Mucosa of descending colon (tissue), 3 donors: ENCODE measurements at regions not wholly inside any gene's neighbourhood (a gene's known extent, or its start where the extent isn't known, plus 50 kb on each side); places are given as distances from the start of the nearest gene placed in this dataset.

Experiments
- ATAC-seq: fragments of 200-7000 bp; cut with Tn5 transposase; one replicate; pipeline ENCODE4 v1.9.1; 2020; ENCODE audit warnings: mild to moderate bottlenecking, moderate library complexity
- DNase-seq, 3 donors: peaks; one replicate each; pipeline ENCODE4 v3.0.0-alpha.2; 2020
- H3K36me3 ChIP-seq: fragments of 200-600 bp; one replicate; pipeline ENCODE4 v1.8.0; 2021; ENCODE audit warnings: low read depth, mild to moderate bottlenecking
- H3K4me1 ChIP-seq: fragments of 200-600 bp; one replicate; pipeline ENCODE4 v1.8.0; 2021; ENCODE audit warnings: low read depth, mild to moderate bottlenecking
- H3K4me3 ChIP-seq: fragments of 200-600 bp; one replicate; pipeline ENCODE4 v1.8.0; 2021; ENCODE audit warnings: mild to moderate bottlenecking
- H3K9me3 ChIP-seq: fragments of 200-600 bp; one replicate; pipeline ENCODE4 v1.8.0; 2021; ENCODE audit warnings: mild to moderate bottlenecking
- intact Hi-C, 2 donors: fragments of 100-400 bp; cut with DNase I in 1 of 2; cut with micrococcal nuclease in 1 of 2; formaldehyde crosslinking; loops; one replicate each; pipeline versions ENCODE4 v1.11.0 to v1.11.1; 2022; cut with DNase I, micrococcal nuclease
- TF ChIP-seq, protein P1 (sequence below): fragments of 200-600 bp; IDR thresholded peaks from one replicate; pipeline ENCODE4 v1.8.0; 2022; ENCODE audit warnings: antibody characterized with exemption, mild to moderate bottlenecking
- donor health status: DM: no; HTN: no; CAD: no; lungs with moderate emphysema.
- donor health status: DM: no; HTN: no; CAD: no.
- donor health status: DM: no; HTN: yes; CAD: no.

DNA sequence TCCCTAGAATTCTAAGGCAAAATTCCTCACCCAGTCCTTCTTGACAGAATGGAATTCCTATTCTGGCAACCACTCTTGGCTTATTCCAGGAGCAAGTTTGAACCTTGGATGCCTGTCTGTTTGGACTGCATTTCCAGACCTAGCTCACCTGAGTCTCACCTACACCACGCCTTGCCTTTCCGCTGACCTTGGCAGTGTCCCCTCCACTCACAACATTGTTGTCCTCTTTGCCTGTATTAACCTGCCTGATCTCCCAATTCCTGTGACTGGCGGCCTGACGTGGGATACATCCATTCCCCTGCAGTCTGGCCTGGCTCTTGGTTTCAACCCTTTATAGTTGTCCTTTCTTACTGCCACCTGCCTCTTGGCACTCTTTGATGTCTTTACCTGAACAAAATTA lies 281.4 kb upstream of the SOX4 start:
- H3K36me3 ChIP-seq: no peaks in the 10 kb centered on the region
- TF ChIP-seq, protein P1, sequence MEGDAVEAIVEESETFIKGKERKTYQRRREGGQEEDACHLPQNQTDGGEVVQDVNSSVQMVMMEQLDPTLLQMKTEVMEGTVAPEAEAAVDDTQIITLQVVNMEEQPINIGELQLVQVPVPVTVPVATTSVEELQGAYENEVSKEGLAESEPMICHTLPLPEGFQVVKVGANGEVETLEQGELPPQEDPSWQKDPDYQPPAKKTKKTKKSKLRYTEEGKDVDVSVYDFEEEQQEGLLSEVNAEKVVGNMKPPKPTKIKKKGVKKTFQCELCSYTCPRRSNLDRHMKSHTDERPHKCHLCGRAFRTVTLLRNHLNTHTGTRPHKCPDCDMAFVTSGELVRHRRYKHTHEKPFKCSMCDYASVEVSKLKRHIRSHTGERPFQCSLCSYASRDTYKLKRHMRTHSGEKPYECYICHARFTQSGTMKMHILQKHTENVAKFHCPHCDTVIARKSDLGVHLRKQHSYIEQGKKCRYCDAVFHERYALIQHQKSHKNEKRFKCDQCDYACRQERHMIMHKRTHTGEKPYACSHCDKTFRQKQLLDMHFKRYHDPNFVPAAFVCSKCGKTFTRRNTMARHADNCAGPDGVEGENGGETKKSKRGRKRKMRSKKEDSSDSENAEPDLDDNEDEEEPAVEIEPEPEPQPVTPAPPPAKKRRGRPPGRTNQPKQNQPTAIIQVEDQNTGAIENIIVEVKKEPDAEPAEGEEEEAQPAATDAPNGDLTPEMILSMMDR: no peak
- H3K4me1 ChIP-seq: no peaks in the 10 kb centered on the region
- DNase-seq (no peak), ATAC-seq (no peak)
- no peaks in the 10 kb centered on the region for H3K9me3 ChIP-seq
- H3K4me3 ChIP-seq: no peak overlapping the region
- intact Hi-C loops: no loop called here

DNA sequence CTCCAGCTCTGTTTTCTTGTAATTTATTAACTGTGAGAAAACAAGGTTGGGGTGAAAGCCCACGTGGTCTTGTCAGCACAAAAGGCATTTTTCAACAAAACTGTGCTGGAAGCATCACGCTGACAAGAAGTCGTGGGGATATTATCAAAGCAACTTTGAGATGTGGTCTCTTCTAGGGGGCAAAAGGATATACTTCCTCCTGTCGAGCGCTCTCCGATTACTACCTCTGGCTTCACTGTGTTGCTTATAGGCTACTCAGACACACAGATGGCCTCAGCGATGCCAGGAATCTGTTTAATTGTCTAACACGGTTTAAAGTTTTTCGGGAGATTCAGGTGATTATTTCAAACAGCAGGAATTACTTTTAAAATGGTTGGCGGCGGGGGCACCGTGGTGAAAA lies 275.9 kb upstream of the SOX4 start:
- TF ChIP-seq, protein P1: no peak
- peaks cover 6% of the 10 kb centered on the region for H3K9me3 ChIP-seq
- ATAC-seq (no peak), DNase-seq (no peak)
- H3K4me1 ChIP-seq: no peaks in the 10 kb centered on the region
- intact Hi-C loops: no loop called here
- no peak overlapping the region for H3K4me3 ChIP-seq
- no peaks in the 10 kb centered on the region for H3K36me3 ChIP-seq

DNA sequence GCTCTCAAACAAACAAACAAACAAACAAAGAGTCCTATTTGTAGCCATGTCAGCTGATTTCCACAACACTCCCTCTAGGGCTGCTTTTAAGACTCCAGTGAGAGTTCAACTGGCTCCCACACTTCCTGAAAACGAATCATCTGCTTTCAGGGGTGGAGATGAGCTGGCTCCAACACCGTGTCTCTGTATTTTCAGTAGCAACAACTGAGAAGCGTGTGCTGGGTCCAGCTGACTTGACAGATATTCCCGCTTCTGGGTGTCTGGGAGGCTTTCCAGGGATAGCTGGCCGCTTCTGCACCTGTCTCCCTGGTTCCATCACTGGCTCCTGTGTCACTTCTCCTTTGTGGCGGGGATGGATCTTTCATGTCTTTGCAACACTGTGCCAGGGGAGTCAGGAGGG lies 272.5 kb upstream of the SOX4 start:
- intact Hi-C loops: no loop called here
- Histone ChIP-seq H3K4me1 (no peaks in the 10 kb centered on the region), H3K36me3 (no peaks in the 10 kb centered on the region), H3K4me3 (no peak overlapping the region), H3K9me3 (peaks cover 6% of the 10 kb centered on the region)
- TF ChIP-seq, protein P1: no peak
- ATAC-seq (no peak), DNase-seq (no peak)

DNA sequence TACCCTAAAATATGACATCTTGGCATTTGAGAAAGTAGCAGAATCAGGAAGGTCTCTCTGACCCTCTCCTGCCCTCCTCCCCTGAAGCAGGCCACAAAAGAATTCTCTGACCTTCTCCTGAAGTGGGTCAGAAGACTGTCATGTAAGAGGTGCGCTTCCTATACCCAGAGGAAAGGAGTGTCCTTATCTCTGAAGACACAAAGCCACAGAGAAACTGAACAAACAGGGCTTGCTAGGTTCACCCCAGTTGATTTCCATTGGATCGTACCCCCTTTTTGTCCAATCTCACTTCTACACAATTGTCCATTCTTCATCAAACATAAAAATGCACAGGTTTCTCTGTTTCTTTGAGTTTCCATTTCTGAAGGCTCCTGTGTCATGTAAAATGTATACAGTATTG lies 272.0 kb upstream of the SOX4 start:
- intact Hi-C loops: no loop called here
- ATAC-seq (no peak), DNase-seq (no peak)
- TF ChIP-seq, protein P1: no peak
- H3K9me3 ChIP-seq: peaks cover 6% of the 10 kb centered on the region
- no peaks in the 10 kb centered on the region for H3K36me3 ChIP-seq
- H3K4me3 ChIP-seq: no peak overlapping the region
- no peaks in the 10 kb centered on the region for H3K4me1 ChIP-seq

DNA sequence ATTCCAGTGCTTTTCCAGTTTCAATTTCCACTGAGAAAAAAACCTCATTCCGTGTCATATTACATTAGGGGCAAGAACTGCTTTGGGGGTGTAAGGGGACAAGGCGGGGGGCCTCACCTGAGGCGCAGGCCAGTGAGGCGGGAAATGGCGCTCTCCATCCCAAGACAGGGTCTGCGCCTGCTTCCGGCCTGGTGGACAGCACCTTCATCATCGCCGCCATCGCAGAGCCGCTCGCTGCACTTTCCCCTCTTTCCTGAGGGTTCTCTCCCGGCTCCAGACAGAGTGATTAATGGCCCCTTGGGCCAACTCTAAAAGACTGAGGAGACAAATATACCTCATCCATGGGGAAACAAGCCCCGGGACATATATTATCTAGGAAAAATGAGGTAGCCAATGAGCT lies 270.0 kb upstream of the SOX4 start:
- H3K4me1 ChIP-seq: no peaks in the 10 kb centered on the region
- TF ChIP-seq, protein P1: no peak
- no peak overlapping the region for H3K4me3 ChIP-seq
- H3K36me3 ChIP-seq: no peaks in the 10 kb centered on the region
- intact Hi-C loops: no loop called here
- H3K9me3 ChIP-seq: peaks cover 6% of the 10 kb centered on the region
- DNase-seq (no peak), ATAC-seq (no peak)

DNA sequence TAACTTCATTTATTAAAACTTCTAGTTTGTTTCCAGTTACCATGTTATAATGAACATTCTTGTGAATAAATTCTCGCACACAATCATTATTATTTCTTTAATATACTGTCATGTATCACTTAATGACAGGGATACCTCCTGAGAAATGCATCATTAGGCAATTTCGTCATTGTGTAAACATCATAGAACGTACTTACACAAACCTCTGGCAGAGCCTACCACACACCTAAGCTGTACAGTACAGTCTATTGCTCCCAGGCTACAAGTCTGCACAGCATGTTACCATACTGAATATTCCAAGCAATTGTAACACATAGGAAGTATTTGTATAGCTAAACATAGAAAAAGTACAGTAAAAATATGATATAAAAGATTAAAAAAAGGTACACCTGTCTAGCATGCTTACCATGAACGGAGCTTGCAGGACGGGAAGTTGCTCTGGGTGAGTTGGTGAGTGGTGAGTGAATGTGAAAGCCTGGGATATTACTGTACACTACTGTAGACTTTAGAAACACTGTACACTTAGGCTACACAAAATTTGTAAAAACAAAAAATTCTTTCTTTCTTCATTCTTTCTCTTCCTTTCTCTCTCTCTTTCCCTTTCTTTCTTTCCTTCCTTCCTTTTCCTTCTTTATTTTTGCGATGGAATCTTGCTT lies 268.2 kb upstream of the SOX4 start:
- intact Hi-C loops: no loop called here
- no peak for ATAC-seq
- no peak for DNase-seq
- Histone ChIP-seq H3K36me3 (no peaks in the 10 kb centered on the region), H3K4me1 (no peaks in the 10 kb centered on the region), H3K9me3 (no peaks in the 10 kb centered on the region), H3K4me3 (no peak overlapping the region)
- TF ChIP-seq, protein P1: no peak
